ENCODE measurements at regions not wholly inside any gene's neighbourhood (a gene's known extent, or its start where the extent isn't known, plus 50 kb on each side); places are given as distances from the start of the nearest gene placed in this dataset.

- no peak for ATAC-seq
- TF ChIP-seq ARNTL (CRISPR knock-in tag; IDR thresholded peaks at IDR 0.05; ENCODE audit: borderline replicate concordance, low read depth) (no peak), ESRRG (CRISPR knock-in tag; IDR thresholded peaks at IDR 0.05) (no peak), CSDC2 (CRISPR knock-in tag; IDR thresholded peaks at IDR 0.05) (no peak), GLIS3 (CRISPR knock-in tag; IDR thresholded peaks at IDR 0.05) (no peak), BACH2 (CRISPR knock-in tag; IDR thresholded peaks at IDR 0.05; ENCODE audit: borderline replicate concordance) (no peak), ISL1 (CRISPR knock-in tag; IDR thresholded peaks at IDR 0.05) (no peak), TCF4 (CRISPR knock-in tag; IDR thresholded peaks at IDR 0.05; ENCODE audit: borderline replicate concordance) (no peak), ZFP3 (CRISPR knock-in tag; IDR thresholded peaks at IDR 0.05) (no peak), ZFP30 (CRISPR knock-in tag; IDR thresholded peaks at IDR 0.05) (no peak), PPARA (CRISPR knock-in tag; IDR thresholded peaks at IDR 0.05; ENCODE audit: borderline replicate concordance) (no peak), CSRNP3 (CRISPR knock-in tag; IDR thresholded peaks at IDR 0.05) (no peak), OSR1 (CRISPR knock-in tag; IDR thresholded peaks at IDR 0.05) (no peak), ZC3H10 (CRISPR knock-in tag; IDR thresholded peaks at IDR 0.05) (no peak), CREB5 (CRISPR knock-in tag; IDR thresholded peaks at IDR 0.05; ENCODE audit: low read depth) (no peak)
- TF ChIP-seq, protein P1, sequence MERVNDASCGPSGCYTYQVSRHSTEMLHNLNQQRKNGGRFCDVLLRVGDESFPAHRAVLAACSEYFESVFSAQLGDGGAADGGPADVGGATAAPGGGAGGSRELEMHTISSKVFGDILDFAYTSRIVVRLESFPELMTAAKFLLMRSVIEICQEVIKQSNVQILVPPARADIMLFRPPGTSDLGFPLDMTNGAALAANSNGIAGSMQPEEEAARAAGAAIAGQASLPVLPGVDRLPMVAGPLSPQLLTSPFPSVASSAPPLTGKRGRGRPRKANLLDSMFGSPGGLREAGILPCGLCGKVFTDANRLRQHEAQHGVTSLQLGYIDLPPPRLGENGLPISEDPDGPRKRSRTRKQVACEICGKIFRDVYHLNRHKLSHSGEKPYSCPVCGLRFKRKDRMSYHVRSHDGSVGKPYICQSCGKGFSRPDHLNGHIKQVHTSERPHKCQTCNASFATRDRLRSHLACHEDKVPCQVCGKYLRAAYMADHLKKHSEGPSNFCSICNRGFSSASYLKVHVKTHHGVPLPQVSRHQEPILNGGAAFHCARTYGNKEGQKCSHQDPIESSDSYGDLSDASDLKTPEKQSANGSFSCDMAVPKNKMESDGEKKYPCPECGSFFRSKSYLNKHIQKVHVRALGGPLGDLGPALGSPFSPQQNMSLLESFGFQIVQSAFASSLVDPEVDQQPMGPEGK (CRISPR knock-in tag; IDR thresholded peaks at IDR 0.05; ENCODE audit: borderline replicate concordance): no peak
These were observed 115.1 kb downstream of the LARP7 start for GRCh38 chr4:112752061-112752460.

DNA sequence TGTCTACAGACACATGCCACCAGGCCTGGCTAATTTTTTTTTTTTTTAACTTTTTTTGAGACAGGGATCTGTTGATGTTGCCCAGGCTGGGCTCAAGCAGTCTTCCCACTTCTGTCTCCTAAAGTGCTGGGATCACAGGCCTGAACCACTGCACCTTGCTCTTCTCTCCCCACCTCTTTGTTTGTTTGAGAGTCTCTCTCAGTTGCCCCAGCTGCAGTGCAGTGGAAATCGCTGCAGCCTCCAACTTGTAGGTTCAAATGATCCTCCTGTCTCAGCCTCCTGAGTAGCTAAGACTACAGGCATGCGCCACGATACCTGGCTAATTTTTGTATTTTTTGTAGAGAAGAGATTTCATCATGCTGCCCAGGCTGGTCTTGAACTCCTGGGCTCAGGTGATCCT is 115.6 kb downstream of the LARP7 start:
- TF ChIP-seq ZC3H10 (CRISPR knock-in tag; IDR thresholded peaks at IDR 0.05): no peak
- TF ChIP-seq GLIS3 (CRISPR knock-in tag; IDR thresholded peaks at IDR 0.05): no peak
- TF ChIP-seq CREB5 (CRISPR knock-in tag; IDR thresholded peaks at IDR 0.05; ENCODE audit: low read depth): no peak
- no peak for TF ChIP-seq ARNTL (CRISPR knock-in tag; IDR thresholded peaks at IDR 0.05; ENCODE audit: borderline replicate concordance, low read depth)
- no peak for TF ChIP-seq CSRNP3 (CRISPR knock-in tag; IDR thresholded peaks at IDR 0.05)
- no peak for TF ChIP-seq ZNF565 (CRISPR knock-in tag; conservative IDR thresholded peaks at IDR 0.05; ENCODE audit: low read depth)
- no peak for TF ChIP-seq ZFP30 (CRISPR knock-in tag; IDR thresholded peaks at IDR 0.05)
- TF ChIP-seq BACH2 (CRISPR knock-in tag; IDR thresholded peaks at IDR 0.05; ENCODE audit: borderline replicate concordance): no peak
- no peak for TF ChIP-seq ZNF70 (CRISPR knock-in tag; IDR thresholded peaks at IDR 0.05)
- TF ChIP-seq PPARA (CRISPR knock-in tag; IDR thresholded peaks at IDR 0.05; ENCODE audit: borderline replicate concordance): no peak
- TF ChIP-seq SNAI2 (CRISPR knock-in tag; IDR thresholded peaks at IDR 0.05): no peak
- TF ChIP-seq CSDC2 (CRISPR knock-in tag; IDR thresholded peaks at IDR 0.05): no peak
- TF ChIP-seq ZFP3 (CRISPR knock-in tag; IDR thresholded peaks at IDR 0.05): no peak
- TF ChIP-seq ESRRG (CRISPR knock-in tag; IDR thresholded peaks at IDR 0.05): no peak
- TF ChIP-seq ISL1 (CRISPR knock-in tag; IDR thresholded peaks at IDR 0.05): no peak
- TF ChIP-seq TSHZ2 (CRISPR knock-in tag; IDR thresholded peaks at IDR 0.05): no peak
- ATAC-seq: no peak
